SH-SY5Y (cell line): ENCODE measurements at regions not wholly inside any gene's neighbourhood (a gene's known extent, or its start where the extent isn't known, plus 50 kb on each side); places are given as distances from the start of the nearest gene placed in this dataset.

Source experiments
- GATA2 ChIP-seq: IDR thresholded peaks from 2 replicates; pipeline ENCODE4 v1.6.1; 2011; ENCODE audit warnings: mild to moderate bottlenecking, low read depth, low read length
- GATA3 ChIP-seq: IDR thresholded peaks from 2 replicates; pipeline ENCODE4 v1.6.1; 2011; ENCODE audit warnings: low read depth, mild to moderate bottlenecking, low read length, moderate library complexity

DNA sequence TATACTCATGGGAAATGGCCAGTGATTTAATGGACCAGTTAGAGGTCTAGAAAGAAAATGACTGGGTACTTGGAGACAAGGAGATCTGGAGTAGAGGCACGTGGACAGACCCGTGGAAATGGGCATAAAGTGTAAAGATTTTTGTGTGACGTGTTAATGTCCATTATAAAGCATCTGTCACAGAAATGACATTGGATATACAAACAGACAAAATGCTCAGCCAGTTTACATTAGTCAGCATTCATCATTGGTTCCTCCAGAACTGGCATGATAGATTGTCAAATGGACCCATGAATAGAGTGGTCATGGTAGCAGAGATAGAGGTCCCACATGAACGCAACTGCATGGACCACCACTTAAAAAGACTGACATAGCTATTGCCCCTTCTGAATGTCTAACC is 144.1 kb upstream of the GALNT15 start:
- TF ChIP-seq GATA2: no peak
- no peak for TF ChIP-seq GATA3
